GM12865 (cell line): ENCODE measurements at regions not wholly inside any gene's neighbourhood (a gene's known extent, or its start where the extent isn't known, plus 50 kb on each side); places are given as distances from the start of the nearest gene placed in this dataset.

Source experiments
- DNase-seq: peaks from one replicate; pipeline ENCODE4 v3.0.0; 2010; ENCODE audit warnings: low read depth
- H3K4me3 ChIP-seq: 2 replicates; pipeline ENCODE4 v1.5.1; 2011; ENCODE audit warnings: mild to moderate bottlenecking, low read depth, low read length, control low read depth
- CTCF ChIP-seq: IDR thresholded peaks from 2 replicates; pipeline ENCODE4 v1.5.1; 2011; ENCODE audit warnings: low read length, control low read depth, low read depth, inconsistent platforms; ENCODE audit not compliant: insufficient read depth; ENCODE audit errors: missing control alignments

GRCh38 chr6:21881969-21882465 lies 288.5 kb downstream of the SOX4 start:
- no peak overlapping the region for H3K4me3 ChIP-seq
- no peak for DNase-seq
- no peak for TF ChIP-seq CTCF

GRCh38 chr6:21883595-21884328 lies 290.2 kb downstream of the SOX4 start:
- H3K4me3 ChIP-seq: no peak overlapping the region
- no peak for DNase-seq
- no peak for TF ChIP-seq CTCF

- no peak overlapping the region for H3K4me3 ChIP-seq
- no peak for TF ChIP-seq CTCF
- DNase-seq: no peak
These were observed 291.6 kb downstream of the SOX4 start for GRCh38 chr6:21885111-21885510.

GRCh38 chr6:21885532-21886114 lies 292.1 kb downstream of the SOX4 start:
- DNase-seq: no peak
- no peak for TF ChIP-seq CTCF
- no peak overlapping the region for H3K4me3 ChIP-seq

GRCh38 chr6:21886542-21887151 lies 293.1 kb downstream of the SOX4 start:
- no peak for DNase-seq
- H3K4me3 ChIP-seq: no peak overlapping the region
- TF ChIP-seq CTCF: no peak

GRCh38 chr6:21887231-21888185 lies 294.0 kb downstream of the SOX4 start:
- no peak for TF ChIP-seq CTCF
- DNase-seq: no peak

More at GRCh38 chr6:21887231-21888185, 294.0 kb downstream of the SOX4 start:
- H3K4me3 ChIP-seq: no peak overlapping the region
